Renal pelvis (tissue), 1 donor: ENCODE measurements at regions not wholly inside any gene's neighbourhood (a gene's known extent, or its start where the extent isn't known, plus 50 kb on each side); places are given as distances from the start of the nearest gene placed in this dataset.

Experiments
- DNase-seq: peaks from one replicate; pipeline ENCODE4 v3.0.0-alpha.2; 2013

DNA sequence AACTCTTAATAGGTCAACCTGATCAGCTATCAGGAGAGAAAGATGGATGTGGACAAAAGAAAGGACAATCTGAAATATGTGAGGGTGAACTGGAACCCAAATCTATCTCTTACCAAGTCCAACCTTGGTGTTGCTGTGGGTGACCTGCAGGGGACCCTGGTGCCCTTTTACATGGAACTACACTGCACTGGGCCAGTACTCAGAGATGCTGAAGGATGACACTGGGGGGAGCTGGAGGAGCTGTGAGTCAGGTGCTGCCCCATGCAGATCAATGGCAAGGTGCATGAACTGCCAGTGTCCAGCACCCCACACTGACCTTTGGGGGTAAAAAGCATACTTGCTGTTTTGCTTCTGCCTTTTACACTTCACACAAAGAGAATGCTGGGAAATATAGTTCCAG is 55.6 kb upstream of the TBC1D5 start:
- no peak for DNase-seq

DNA sequence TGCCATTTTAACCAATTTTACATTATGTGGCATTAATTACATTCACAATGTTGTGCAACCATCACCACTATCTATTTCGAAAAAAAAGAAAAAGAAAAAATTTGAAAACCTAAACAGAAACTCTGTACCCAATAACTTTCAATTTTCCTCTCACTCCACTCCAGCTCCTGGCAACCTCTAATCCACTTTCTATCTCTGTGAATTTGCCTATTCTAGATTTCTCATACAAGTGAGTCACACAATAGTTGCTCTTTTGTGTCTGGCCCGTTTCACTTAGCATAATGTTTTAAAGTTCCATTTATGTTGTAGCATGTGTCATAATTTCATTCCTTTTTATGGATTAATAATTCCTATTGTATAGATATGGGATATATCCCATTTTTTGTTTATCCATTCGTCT is 53.3 kb upstream of the TBC1D5 start:
- no peak for DNase-seq

DNA sequence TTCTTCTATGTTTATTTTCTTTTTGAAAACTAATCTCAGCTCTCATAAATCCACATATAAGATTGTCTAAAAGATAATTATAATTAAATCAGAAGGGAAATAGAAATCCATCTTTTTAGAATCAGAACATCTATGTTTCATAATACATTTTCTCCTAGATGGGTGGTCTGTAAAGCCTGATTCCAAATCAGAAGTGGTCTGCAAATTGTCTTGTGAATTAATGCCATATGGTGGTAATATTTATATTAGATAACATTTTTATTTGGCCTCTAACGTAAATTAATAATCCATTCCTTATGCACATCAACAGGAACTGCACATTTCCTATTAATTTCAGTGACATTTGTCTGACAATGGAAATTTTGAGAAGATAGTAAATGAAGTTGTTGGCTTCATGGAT is 52.8 kb upstream of the TBC1D5 start:
- DNase-seq: no peak

DNA sequence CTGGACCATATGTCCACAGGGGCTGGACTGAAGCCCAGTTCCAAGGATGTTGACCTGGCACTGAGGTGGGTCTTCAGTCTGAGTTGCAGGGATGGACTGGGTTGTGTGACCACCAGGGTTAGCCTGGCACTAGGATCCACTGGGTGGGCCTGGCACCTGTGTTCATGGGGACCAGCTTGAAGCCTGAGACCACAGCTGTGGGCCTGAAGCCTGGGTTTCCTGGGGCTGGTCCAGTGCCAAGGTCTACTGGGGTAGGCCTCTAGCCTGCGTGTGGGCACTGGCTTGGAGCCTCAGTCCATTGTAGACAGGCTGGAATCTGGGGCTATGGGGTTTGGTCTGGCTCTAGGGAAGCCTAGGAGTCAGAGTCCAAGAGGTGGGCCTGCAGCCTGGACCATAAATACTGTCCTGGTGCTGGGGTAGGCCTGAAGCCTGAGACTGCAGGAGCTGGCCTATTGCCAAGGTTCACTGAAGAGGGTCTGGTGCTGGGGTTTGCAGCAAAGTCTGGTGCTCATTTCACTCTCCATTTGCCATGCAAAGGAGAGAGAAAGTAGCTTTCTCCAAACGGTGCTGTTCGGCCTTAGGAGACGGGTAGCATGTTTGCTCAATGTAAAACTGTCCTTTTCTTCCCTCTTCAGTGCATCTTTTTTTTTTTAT is 51.2 kb upstream of the TBC1D5 start:
- no peak for DNase-seq
